Left lung (tissue), 4 donors: ENCODE measurements at regions not wholly inside any gene's neighbourhood (a gene's known extent, or its start where the extent isn't known, plus 50 kb on each side); places are given as distances from the start of the nearest gene placed in this dataset.

Source experiments
- ATAC-seq: fragments of 200-7000 bp; cut with Tn5 transposase; one replicate; pipeline ENCODE4 v1.9.1; 2020; ENCODE audit warnings: moderate library complexity
- DNase-seq, 4 donors: peaks; one replicate each; pipeline ENCODE4 v3.0.0-alpha.2; 2013 to 2020
- H3K27ac ChIP-seq, 2 donors: fragments of 200-600 bp; sonication (generic) in 1 of 2; one replicate each; pipeline versions ENCODE4 v1.5.0 to v1.8.0; 2020 to 2021
- H3K27me3 ChIP-seq, 2 donors: fragments of 200-600 bp; sonication (generic) in 1 of 2; one replicate each; pipeline versions ENCODE4 v1.5.0 to v1.8.0; 2020 to 2021
- H3K36me3 ChIP-seq, 2 donors: fragments of 200-600 bp; sonication (generic) in 1 of 2; one replicate each; pipeline versions ENCODE4 v1.5.0 to v1.8.0; 2020 to 2021
- H3K4me1 ChIP-seq, 2 donors: fragments of 200-600 bp; one replicate each; pipeline ENCODE4 v1.8.0; 2021
- H3K4me3 ChIP-seq, 2 donors: fragments of 200-600 bp; sonication (generic) in 1 of 2; one replicate each; pipeline versions ENCODE4 v1.5.0 to v1.8.0; 2020 to 2021; ENCODE audit warnings: mild to moderate bottlenecking in 1 of 2
- H3K9me3 ChIP-seq, 2 donors: fragments of 200-600 bp; sonication (generic) in 1 of 2; one replicate each; pipeline versions ENCODE4 v1.5.0 to v1.8.0; 2020 to 2021
- CTCF ChIP-seq, 2 donors: fragments of 200-600 bp; sonication (generic) in 1 of 2; IDR thresholded peaks; one replicate each; pipeline versions ENCODE4 v1.5.0 to v1.8.0; 2021; ENCODE audit warnings: antibody characterized with exemption in 2 of 2
- intact Hi-C, 2 donors: fragments of 100-400 bp; cut with DNase I; formaldehyde crosslinking; loops; one replicate each; pipeline versions ENCODE4 v1.11.2 to v1.14.2; 2022
- donor health status: DM: no; HTN: yes; CAD: no.
- donor health status: DM: no; HTN: no; CAD: no.

DNA sequence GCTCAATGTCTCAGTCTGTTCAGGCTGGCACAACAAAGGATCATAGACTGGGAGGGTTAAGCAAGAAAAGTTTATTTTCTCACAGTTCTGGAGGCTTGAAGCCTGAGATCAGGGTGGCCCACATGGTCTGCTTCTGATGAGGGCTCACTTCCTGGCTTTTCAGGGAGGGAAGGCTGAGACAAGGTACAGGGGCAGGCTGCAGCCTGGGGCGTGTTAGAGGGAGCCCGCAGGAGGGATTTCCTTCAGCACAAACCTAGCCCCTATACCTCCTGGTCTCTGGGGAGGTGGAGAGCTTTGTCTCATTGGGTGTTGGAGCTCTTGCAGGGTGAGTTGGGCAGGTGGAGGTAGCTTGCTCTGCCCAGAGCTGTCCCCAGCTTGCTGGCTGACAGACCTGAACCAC lies 81.1 kb upstream of the GPR6 start:
- Histone ChIP-seq H3K9me3 (no peaks in the 10 kb centered on the region), H3K4me1 (peaks cover 0 to 20% of the 10 kb centered on the region in 2 donors), H3K36me3 (no peaks in the 10 kb centered on the region), H3K27ac (no peak overlapping the region), H3K4me3 (no peak overlapping the region), H3K27me3 (no peaks in the 10 kb centered on the region)
- DNase-seq (no peak), ATAC-seq (no peak)
- no peak for TF ChIP-seq CTCF (IDR thresholded peaks at IDR 0.05)
- intact Hi-C loops: no loop called here

DNA sequence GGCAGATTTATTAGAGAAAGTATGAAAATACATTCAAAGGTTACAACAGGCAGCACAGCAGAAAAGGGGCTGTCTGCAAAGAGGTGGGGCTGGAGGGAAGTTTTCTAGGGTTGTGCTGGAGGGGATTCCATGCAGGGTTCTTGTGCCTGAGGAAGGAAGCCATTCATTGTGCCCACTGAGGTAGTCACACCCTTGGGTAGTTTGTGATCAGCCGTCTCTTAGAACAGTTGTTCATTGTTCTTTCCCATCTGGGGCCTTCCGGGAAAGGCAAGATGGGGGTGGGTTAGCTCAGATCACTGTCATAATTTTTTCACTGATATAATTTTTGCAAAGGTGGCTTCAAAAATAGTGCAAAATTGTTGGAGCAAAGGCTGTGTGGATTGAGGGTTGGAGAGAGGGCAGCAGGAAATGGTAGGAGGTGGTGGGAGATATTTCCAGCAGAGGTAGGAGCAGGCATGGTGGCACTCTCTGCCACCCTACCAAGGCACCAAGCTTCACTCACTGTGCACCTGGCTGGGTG lies 80.5 kb upstream of the GPR6 start:
- Histone ChIP-seq H3K4me3 (no peak overlapping the region), H3K9me3 (no peaks in the 10 kb centered on the region), H3K4me1 (peaks cover 0 to 14% of the 10 kb centered on the region in 2 donors), H3K27ac (no peak overlapping the region), H3K27me3 (no peaks in the 10 kb centered on the region), H3K36me3 (no peaks in the 10 kb centered on the region)
- no peak for TF ChIP-seq CTCF (IDR thresholded peaks at IDR 0.05)
- DNase-seq: no peak
- ATAC-seq: no peak
- intact Hi-C loops: no loop called here

DNA sequence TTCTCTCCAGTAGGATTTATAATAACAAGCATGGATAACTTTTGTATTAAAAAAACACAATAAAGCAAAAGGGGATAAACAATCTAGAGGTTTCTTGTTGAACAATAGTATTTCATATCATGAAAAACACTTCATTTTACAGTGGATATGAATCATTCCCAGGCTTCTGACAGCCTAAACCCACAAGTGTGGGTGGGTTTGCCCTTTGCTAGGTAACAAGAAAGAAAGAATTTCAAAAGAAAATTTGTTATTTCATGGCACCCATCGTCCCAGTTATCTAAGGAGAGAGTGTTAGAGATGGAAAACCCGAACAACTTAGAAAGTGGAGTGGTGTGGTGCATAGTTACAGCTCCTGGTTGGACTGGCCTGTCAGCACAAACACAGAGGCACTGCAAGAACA lies 76.1 kb upstream of the GPR6 start:
- intact Hi-C loops: no loop called here
- no peak overlapping the region for H3K4me3 ChIP-seq
- DNase-seq: no peak
- H3K27ac ChIP-seq: no peak overlapping the region
- no peaks in the 10 kb centered on the region for H3K4me1 ChIP-seq
- H3K27me3 ChIP-seq: no peaks in the 10 kb centered on the region
- H3K9me3 ChIP-seq: no peaks in the 10 kb centered on the region
- no peaks in the 10 kb centered on the region for H3K36me3 ChIP-seq
- ATAC-seq: no peak
- TF ChIP-seq CTCF (IDR thresholded peaks at IDR 0.05): no peak

DNA sequence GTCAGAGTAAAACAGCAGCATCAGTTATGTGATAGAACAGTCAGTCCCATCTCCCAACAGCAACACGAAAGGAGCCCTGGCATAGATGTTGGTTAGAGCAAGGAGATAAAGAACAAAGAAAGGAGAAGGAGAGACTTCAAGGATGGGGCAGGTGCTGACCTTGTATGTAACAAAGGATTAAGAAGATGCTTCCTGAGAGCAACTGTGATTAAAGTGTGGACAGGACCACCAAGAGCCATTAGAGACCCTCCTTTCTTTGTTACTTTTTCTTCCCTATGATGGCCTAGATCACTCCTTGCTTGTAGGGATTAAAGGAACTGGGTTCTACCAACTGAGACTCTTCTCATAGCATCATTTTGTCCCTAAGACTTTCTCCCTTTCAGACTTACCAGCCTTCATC lies 75.2 kb upstream of the GPR6 start:
- no peak for DNase-seq
- Histone ChIP-seq H3K27ac (no peak overlapping the region), H3K4me3 (no peak overlapping the region), H3K36me3 (no peaks in the 10 kb centered on the region), H3K27me3 (no peaks in the 10 kb centered on the region), H3K9me3 (no peaks in the 10 kb centered on the region), H3K4me1 (no peaks in the 10 kb centered on the region)
- ATAC-seq: no peak
- TF ChIP-seq CTCF (IDR thresholded peaks at IDR 0.05): no peak
- intact Hi-C loops: no loop called here

- Histone ChIP-seq H3K27me3 (no peaks in the 10 kb centered on the region), H3K4me3 (no peak overlapping the region), H3K36me3 (no peaks in the 10 kb centered on the region), H3K4me1 (no peaks in the 10 kb centered on the region), H3K9me3 (no peaks in the 10 kb centered on the region), H3K27ac (no peak overlapping the region)
- intact Hi-C loops: no loop called here
- ATAC-seq: no peak
- DNase-seq: no peak
- no peak for TF ChIP-seq CTCF (IDR thresholded peaks at IDR 0.05)
These were observed 67.5 kb upstream of the GPR6 start for GRCh38 chr6:109910571-109910970.
